ENCODE measurements at regions not wholly inside any gene's neighbourhood (a gene's known extent, or its start where the extent isn't known, plus 50 kb on each side); places are given as distances from the start of the nearest gene placed in this dataset.

DNA sequence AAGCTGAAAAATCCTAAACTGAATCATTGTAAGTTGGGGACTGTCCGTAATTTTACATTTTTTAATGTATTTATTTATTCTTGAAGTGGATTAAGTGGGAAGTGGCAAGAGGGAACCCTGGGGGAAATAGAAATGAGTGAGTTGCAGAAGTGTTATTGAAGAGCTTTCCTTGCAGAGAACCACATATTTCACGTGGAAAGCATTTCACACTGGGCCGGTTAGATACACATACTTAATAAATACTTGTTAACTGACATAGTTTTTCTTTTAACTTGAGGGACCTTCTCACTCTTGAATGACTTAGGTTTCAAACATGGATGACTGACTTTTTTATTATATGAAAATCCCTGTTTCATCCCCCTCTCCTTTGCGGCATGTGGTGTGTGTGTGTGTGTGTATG lies 239.3 kb downstream of the LMO4 start:
- no peak for DNase-seq

- DNase-seq, result no peak
Measured at GRCh38 chr1:87568911-87569310, 240.2 kb downstream of the LMO4 start.

DNA sequence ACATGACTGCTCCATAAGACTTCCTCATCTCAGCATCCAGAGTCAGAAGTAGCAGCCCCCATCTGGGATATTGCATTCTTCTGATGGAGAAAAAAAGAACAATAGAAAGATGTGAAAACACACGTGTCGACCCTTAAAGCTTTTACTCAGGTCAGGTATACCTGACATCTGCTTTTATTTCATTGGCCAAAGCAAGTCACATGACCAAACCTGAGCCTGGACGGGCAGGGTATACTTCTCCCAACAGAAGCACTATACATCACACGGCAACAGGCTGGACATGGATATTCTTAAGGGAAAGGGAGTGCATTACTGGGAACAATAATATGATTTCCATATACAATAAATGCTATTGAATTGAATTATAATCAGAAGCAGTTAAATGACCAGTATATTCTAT lies 243.3 kb downstream of the LMO4 start:
- DNase-seq, result no peak

- DNase-seq, result no peak
Measured at GRCh38 chr1:87572891-87573290, 244.2 kb downstream of the LMO4 start.

- no peak for DNase-seq
Measured at GRCh38 chr1:87575528-87575927, 246.8 kb downstream of the LMO4 start.

DNA sequence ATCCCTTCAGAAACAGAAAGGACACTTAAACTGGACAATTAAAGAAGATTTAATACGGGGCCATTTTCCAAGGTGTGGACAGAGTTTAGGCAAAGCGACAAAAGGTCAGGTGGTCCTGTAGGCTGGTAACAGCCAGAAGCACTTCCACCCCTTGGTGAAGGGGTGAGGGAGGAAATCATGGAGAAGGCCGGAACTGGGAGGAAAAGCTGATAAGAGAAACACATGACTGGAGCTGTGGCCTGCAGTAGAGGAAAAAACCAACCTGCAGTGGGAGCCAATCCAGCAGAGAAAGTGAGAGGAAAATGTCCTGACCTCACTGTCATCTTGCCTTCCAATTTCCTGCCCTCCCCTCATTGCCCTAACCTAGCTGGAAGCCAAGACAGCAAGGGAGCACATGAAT lies 249.8 kb downstream of the LMO4 start:
- DNase-seq, result no peak

DNA sequence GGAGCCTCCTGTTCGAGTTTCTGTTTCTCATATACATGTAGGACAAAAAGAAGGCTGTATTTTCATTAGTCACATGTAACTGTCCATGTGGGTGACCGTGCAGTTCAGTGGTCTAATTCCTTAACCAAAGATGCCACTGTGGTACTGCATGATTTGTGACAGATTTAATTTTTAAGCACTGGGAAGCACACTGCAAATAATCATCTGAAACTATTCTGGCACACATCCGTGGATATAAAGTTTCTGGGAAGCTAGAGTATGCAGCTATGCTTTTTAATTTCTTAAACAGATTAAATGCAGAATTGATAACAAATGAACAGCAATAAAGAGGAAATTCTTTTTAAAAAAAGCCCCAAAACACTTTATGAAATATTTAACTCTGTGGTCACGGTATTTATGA lies 254.8 kb downstream of the LMO4 start:
- no peak for DNase-seq

GRCh38 chr1:87584586-87584985 lies 255.9 kb downstream of the LMO4 start:
- no peak for DNase-seq

GRCh38 chr1:87586501-87586900 lies 257.8 kb downstream of the LMO4 start:
- no peak for DNase-seq

DNA sequence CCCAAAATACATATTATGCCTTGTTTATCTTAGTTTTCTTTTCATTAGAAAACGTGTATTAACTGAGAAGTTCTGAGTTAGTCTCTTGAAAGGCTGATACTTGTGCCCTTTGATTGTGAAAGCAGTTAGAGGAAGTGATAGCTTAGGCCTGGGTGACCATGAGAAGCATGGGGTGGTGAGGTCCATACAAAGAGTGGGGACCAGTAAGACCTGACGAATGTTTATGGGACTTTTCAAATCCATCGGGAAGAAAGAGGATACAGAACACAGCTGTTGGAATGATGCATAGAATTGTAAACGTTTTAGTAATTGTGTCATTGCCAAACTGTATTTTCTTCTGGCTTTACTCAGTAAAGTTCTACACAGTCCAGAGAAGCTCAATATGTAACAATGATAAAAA lies 259.8 kb downstream of the LMO4 start:
- DNase-seq, result no peak

DNA sequence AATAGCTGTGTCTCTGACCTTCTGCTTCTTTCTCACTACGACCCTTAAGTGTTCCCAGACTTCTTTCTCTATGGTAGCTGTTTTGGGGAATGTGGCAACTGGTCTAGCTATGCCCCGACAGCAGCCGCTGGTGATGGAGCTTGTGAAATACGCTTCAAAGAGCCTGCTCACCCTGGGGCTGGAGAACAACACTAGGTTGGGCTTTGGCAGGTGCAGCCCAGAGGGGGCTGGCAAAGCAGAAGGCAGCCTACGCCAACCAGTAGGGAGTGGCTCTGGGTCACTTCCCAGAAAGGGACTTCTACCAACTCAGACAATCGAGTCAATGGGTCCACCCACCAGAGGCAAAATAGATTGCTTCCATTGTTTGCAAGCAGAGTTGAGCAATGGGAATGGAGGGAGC lies 262.8 kb downstream of the LMO4 start:
- DNase-seq, result no peak

GRCh38 chr1:87592156-87592555 lies 263.5 kb downstream of the LMO4 start:
- DNase-seq, result no peak

- no peak for DNase-seq
Measured at GRCh38 chr1:87594736-87595383, 266.2 kb downstream of the LMO4 start.

- DNase-seq, result no peak
Measured at GRCh38 chr1:87595384-87595781, 266.7 kb downstream of the LMO4 start.

GRCh38 chr1:87598429-87598828 lies 269.7 kb downstream of the LMO4 start:
- no peak for DNase-seq

DNA sequence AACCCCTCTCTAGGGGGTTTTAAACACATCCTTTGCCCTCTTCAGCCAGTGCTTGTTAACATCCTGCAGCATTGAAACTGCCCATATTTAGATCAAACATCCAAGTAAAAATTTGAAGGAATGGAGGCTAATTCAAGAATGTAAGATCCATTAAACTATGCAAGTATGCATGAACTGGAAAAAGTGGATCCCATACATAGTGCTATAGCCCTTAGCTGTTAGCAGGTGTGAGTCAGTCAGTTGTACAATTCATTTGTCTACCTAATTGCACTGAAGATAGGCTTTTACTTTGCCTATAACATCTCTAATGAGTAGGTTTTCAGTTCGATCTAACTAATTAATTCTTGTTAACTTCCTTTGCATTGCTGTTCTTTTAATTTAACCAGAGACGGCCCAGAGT lies 270.9 kb downstream of the LMO4 start:
- no peak for DNase-seq

GRCh38 chr1:87600055-87600850 lies 271.6 kb downstream of the LMO4 start:
- DNase-seq, result no peak

GRCh38 chr1:87600854-87601253 lies 272.2 kb downstream of the LMO4 start:
- DNase-seq, result no peak

DNA sequence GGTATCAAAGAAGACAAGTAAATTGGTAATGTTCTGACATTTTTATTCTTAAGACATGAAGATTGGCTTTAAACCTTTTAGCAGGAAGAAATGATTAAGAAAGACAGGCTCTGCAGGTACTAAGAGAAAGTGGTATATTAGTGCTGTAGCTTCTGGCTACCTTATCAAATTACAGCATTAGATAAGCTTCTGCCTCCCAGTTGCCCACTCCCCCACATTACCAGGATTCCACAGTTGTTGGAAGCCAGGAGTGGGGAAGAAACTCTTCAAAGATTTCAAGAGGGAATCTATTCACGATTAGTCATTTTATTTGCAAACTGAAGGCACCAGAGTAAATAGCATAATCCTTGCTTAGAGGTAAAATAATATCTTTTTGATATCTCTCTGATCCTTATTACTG lies 274.9 kb downstream of the LMO4 start:
- no peak for DNase-seq

DNA sequence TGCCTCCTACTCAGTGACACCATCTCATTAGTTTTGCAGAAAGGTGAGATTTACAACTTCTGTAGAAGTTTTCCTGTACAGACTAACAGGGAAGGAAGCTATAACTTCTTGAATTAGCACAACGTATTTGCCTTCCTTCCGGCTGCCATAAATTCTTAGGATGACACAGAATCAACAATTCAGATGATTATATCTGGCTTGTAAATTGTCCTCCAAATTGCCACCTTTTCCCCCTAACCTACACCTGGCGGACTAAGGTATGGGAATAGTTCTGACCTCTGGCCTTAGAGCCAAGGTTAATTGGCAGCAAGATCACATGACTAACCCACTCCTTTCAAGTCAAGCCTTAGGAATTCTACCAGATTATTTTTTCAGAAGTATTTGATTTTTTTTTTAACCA lies 284.3 kb downstream of the LMO4 start:
- DNase-seq, result no peak

- DNase-seq, result no peak
Measured at GRCh38 chr1:87615491-87615890, 286.8 kb downstream of the LMO4 start.

DNA sequence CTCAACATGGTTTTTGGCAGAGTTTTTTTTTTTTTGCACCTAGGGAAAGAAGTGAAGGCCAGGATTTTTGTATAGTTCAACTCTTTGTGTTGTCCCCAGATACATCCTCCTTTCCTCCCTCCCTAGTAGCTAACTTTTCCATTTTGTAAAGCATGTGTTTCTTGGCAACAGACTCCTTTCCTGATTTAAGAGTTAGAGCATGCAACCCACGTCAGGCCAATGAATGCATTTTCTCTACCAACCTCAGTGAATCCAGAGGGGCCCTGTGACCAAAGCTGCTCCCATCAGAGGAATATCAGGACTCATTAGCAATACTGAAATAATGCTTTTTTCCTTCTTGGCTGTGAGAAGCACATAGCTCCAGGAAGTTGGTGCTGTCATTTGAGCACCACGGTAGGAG lies 287.2 kb downstream of the LMO4 start:
- no peak for DNase-seq

GRCh38 chr1:87620807-87621206 lies 292.1 kb downstream of the LMO4 start:
- DNase-seq, result no peak

GRCh38 chr1:87629673-87630072 lies 301.0 kb downstream of the LMO4 start:
- no peak for DNase-seq

DNA sequence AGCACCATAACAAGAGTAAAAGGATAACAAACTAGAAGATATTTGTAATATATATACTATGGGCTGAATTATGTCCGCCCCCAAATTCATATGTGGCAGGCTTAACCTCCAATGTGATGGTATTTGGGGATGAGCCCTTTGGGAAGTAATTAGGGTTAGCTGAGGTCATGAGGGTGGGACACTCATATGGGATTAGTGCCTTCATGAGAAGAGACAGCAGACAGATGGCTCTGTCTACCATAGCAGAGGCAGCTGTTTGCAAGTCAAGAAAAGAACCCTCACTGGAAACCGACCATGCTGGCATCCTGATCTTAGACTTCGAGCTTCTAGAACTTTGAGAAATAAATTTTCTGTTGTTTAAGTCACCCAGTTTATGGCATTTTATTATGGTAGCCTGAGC lies 303.6 kb downstream of the LMO4 start:
- DNase-seq, result no peak
